GM23338 (cell line): ENCODE measurements at regions not wholly inside any gene's neighbourhood (a gene's known extent, or its start where the extent isn't known, plus 50 kb on each side); places are given as distances from the start of the nearest gene placed in this dataset.

Experiments
- JUNB ChIP-seq: IDR thresholded peaks from one replicate; pipeline ENCODE4 v1.6.1; 2016; ENCODE audit warnings: antibody characterized with exemption; ENCODE audit not compliant: unreplicated experiment
- NANOG ChIP-seq: IDR thresholded peaks from 2 replicates; pipeline ENCODE4 v1.6.1; 2016; ENCODE audit warnings: antibody characterized with exemption, borderline replicate concordance
- STAT1 ChIP-seq: IDR thresholded peaks from one replicate; pipeline ENCODE4 v1.6.1; 2016; ENCODE audit warnings: antibody characterized with exemption; ENCODE audit not compliant: unreplicated experiment
- ZNF114 ChIP-seq: fragments of 250-450 bp; sonication (Bioruptor Pico); IDR thresholded peaks from 2 replicates; pipeline ENCODE4 v1.5.0; 2020; ENCODE audit warnings: mild to moderate bottlenecking, moderate library complexity
- ZNF462 ChIP-seq: fragments of 250-450 bp; sonication (Bioruptor Pico); IDR thresholded peaks from 2 replicates; pipeline ENCODE4 v1.5.0; 2020; ENCODE audit warnings: mild to moderate bottlenecking, moderate library complexity
- TF ChIP-seq, protein P1 (sequence below): IDR thresholded peaks from one replicate; pipeline ENCODE4 v1.6.1; 2018; ENCODE audit warnings: antibody characterized with exemption; ENCODE audit not compliant: unreplicated experiment
- TF ChIP-seq, protein P2 (sequence below), 2 experiments: fragments of 200-600 bp in 1 of 2; sonication (generic) in 1 of 2; conservative IDR thresholded peaks; 2 replicates each; pipeline versions ENCODE4 v1.5.1 to v1.6.1; 2016 to 2017; ENCODE audit warnings: antibody characterized with exemption in 2 of 2, low read depth in 2 of 2, mild to moderate bottlenecking in 2 of 2, moderate library complexity in 1 of 2

- TF ChIP-seq ZNF462 (CRISPR knock-in tag) (no peak), STAT1 (no peak), JUNB (no peak), NANOG (no peak), ZNF114 (CRISPR knock-in tag) (no peak)
- TF ChIP-seq, protein P1, sequence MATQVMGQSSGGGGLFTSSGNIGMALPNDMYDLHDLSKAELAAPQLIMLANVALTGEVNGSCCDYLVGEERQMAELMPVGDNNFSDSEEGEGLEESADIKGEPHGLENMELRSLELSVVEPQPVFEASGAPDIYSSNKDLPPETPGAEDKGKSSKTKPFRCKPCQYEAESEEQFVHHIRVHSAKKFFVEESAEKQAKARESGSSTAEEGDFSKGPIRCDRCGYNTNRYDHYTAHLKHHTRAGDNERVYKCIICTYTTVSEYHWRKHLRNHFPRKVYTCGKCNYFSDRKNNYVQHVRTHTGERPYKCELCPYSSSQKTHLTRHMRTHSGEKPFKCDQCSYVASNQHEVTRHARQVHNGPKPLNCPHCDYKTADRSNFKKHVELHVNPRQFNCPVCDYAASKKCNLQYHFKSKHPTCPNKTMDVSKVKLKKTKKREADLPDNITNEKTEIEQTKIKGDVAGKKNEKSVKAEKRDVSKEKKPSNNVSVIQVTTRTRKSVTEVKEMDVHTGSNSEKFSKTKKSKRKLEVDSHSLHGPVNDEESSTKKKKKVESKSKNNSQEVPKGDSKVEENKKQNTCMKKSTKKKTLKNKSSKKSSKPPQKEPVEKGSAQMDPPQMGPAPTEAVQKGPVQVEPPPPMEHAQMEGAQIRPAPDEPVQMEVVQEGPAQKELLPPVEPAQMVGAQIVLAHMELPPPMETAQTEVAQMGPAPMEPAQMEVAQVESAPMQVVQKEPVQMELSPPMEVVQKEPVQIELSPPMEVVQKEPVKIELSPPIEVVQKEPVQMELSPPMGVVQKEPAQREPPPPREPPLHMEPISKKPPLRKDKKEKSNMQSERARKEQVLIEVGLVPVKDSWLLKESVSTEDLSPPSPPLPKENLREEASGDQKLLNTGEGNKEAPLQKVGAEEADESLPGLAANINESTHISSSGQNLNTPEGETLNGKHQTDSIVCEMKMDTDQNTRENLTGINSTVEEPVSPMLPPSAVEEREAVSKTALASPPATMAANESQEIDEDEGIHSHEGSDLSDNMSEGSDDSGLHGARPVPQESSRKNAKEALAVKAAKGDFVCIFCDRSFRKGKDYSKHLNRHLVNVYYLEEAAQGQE: no peak
- TF ChIP-seq, protein P2, sequence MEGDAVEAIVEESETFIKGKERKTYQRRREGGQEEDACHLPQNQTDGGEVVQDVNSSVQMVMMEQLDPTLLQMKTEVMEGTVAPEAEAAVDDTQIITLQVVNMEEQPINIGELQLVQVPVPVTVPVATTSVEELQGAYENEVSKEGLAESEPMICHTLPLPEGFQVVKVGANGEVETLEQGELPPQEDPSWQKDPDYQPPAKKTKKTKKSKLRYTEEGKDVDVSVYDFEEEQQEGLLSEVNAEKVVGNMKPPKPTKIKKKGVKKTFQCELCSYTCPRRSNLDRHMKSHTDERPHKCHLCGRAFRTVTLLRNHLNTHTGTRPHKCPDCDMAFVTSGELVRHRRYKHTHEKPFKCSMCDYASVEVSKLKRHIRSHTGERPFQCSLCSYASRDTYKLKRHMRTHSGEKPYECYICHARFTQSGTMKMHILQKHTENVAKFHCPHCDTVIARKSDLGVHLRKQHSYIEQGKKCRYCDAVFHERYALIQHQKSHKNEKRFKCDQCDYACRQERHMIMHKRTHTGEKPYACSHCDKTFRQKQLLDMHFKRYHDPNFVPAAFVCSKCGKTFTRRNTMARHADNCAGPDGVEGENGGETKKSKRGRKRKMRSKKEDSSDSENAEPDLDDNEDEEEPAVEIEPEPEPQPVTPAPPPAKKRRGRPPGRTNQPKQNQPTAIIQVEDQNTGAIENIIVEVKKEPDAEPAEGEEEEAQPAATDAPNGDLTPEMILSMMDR (conservative IDR thresholded peaks at IDR 0.05; ENCODE audit: low read depth in 2 of 2): no peak
Measured at GRCh38 chrX:16335181-16335580, 167.9 kb downstream of the MAGEB17 start (continued).
